ENCODE measurements at regions not wholly inside any gene's neighbourhood (a gene's known extent, or its start where the extent isn't known, plus 50 kb on each side); places are given as distances from the start of the nearest gene placed in this dataset.

DNA sequence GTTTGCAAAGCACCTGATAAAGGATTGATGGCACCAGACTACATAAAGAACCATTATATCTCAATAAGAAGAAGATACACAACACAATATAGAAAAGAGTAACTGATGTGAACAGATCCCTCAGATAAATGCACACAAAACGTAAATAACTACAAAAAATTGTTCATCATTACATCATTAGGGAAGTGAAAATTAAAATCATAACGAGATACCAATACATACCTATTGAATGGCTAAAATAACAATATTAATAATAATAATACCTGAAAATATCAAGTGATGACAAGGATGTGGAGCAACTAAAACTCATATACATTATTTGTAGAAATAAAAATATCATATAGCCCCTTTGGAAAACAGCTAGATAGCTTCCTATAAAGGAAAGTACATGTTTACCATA is 469.5 kb downstream of the DMRTA1 start:
- FAIRE-seq (no peak), DNase-seq (ENCODE audit: low read depth) (no peak)
- no peak for TF ChIP-seq CTCF (IDR thresholded peaks at IDR 0.05; ENCODE audit: insufficient read depth, low read length, severe bottlenecking)
- no peak overlapping the region for H3K4me3 ChIP-seq (ENCODE audit: low read depth, low read length)
- no peaks in the 10 kb centered on the region for H3K27me3 ChIP-seq (ENCODE audit: control insufficient read depth, insufficient read depth, low read length)
- no peaks in the 10 kb centered on the region for H3K36me3 ChIP-seq (ENCODE audit: control insufficient read depth, insufficient read depth, low read length)

GRCh38 chr9:22919423-22919822 is 472.8 kb downstream of the DMRTA1 start:
- TF ChIP-seq CTCF (IDR thresholded peaks at IDR 0.05; ENCODE audit: insufficient read depth, low read length, severe bottlenecking): no peak
- DNase-seq (ENCODE audit: low read depth): no peak
- H3K36me3 ChIP-seq (ENCODE audit: control insufficient read depth, insufficient read depth, low read length): no peaks in the 10 kb centered on the region
- H3K27me3 ChIP-seq (ENCODE audit: control insufficient read depth, insufficient read depth, low read length): no peaks in the 10 kb centered on the region
- FAIRE-seq: no peak
- H3K4me3 ChIP-seq (ENCODE audit: low read depth, low read length): no peak overlapping the region

DNA sequence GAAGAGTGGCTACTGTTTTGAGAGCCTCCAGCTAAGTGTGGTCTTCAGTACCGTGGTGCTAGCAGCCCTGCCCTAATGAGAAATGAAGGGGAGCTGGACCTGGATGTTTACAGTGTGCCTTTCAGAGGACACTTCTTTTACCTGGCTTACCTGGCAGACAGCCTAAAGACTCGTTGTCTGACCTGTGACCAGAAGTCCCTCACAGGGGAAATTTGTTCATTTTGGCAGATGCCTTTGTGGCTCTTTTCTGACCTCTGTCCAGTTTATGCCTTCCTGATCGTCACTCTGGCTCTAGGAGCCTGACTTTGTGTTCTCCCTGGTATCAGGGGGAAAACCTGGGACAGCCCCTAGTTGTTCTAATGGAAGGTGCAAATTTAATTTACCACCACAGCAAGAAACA is 475.1 kb downstream of the DMRTA1 start:
- FAIRE-seq (no peak), DNase-seq (ENCODE audit: low read depth) (no peak)
- Histone ChIP-seq H3K4me3 (ENCODE audit: low read depth, low read length) (no peak overlapping the region), H3K36me3 (ENCODE audit: control insufficient read depth, insufficient read depth, low read length) (no peaks in the 10 kb centered on the region), H3K27me3 (ENCODE audit: control insufficient read depth, insufficient read depth, low read length) (no peaks in the 10 kb centered on the region)
- TF ChIP-seq CTCF (IDR thresholded peaks at IDR 0.05; ENCODE audit: insufficient read depth, low read length, severe bottlenecking): no peak

DNA sequence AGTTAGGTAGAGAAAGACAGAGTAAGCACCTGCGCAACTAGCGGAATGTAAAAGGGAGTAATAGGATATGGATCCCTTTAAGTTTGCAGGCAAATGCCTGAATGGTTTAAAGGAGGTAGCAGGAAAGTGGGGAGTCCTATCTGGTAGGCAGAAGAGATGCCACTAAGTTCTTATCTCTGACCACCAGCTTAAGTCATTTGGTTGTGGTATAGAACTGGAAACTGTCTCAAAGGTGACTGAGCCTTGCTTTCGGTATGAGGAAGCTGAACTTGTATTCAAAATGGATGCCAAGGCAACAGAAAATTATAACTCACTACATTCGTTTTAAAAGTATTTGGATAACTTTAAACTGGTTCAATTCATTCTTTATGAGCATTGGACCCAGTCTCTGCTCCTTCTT is 475.6 kb downstream of the DMRTA1 start:
- H3K4me3 ChIP-seq (ENCODE audit: low read depth, low read length): no peak overlapping the region
- no peaks in the 10 kb centered on the region for H3K36me3 ChIP-seq (ENCODE audit: control insufficient read depth, insufficient read depth, low read length)
- no peak for FAIRE-seq
- no peak for TF ChIP-seq CTCF (IDR thresholded peaks at IDR 0.05; ENCODE audit: insufficient read depth, low read length, severe bottlenecking)
- no peak for DNase-seq (ENCODE audit: low read depth)
- H3K27me3 ChIP-seq (ENCODE audit: control insufficient read depth, insufficient read depth, low read length): no peaks in the 10 kb centered on the region

DNA sequence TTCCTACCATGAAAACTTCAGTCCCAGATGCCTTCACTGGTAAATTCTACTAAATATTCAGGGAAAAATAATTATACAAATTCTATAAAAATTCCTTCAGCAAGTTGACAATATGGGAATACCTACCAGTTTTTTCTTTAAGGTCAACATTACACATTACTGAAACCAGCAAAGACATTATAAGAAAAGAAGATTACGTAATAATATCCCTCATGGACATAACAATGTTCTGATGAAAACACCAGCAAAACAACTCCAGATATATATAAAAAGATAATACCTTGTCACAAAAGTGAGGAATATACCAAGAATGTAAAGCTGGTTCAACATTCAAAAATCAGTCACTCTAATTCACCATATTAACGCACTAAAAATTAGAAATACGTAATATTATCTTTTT is 507.9 kb downstream of the DMRTA1 start:
- FAIRE-seq: no peak
- no peaks in the 10 kb centered on the region for H3K27me3 ChIP-seq (ENCODE audit: control insufficient read depth, insufficient read depth, low read length)
- no peak overlapping the region for H3K4me3 ChIP-seq (ENCODE audit: low read depth, low read length)
- no peaks in the 10 kb centered on the region for H3K36me3 ChIP-seq (ENCODE audit: control insufficient read depth, insufficient read depth, low read length)
- DNase-seq (ENCODE audit: low read depth): no peak
- TF ChIP-seq CTCF (IDR thresholded peaks at IDR 0.05; ENCODE audit: insufficient read depth, low read length, severe bottlenecking): no peak

DNA sequence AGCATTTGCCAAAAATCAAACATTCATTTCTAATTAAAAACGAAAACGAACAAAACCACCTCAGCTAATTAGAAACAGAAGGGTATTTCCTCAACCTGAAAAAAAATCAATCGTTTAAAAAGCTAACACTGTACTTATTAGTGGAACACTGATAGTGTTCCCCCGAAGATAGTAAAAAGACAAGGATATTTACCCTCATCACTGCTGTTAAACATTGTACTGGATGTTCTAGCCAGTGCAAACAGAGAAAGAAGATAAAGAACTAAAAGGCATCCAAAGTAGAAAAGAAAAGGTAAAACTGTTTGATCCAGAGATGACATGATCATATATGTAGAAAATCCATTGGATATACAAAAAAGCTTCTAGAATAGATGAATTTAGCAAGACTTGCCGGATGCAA is 508.3 kb downstream of the DMRTA1 start:
- H3K4me3 ChIP-seq (ENCODE audit: low read depth, low read length): no peak overlapping the region
- no peaks in the 10 kb centered on the region for H3K36me3 ChIP-seq (ENCODE audit: control insufficient read depth, insufficient read depth, low read length)
- TF ChIP-seq CTCF (IDR thresholded peaks at IDR 0.05; ENCODE audit: insufficient read depth, low read length, severe bottlenecking): no peak
- no peaks in the 10 kb centered on the region for H3K27me3 ChIP-seq (ENCODE audit: control insufficient read depth, insufficient read depth, low read length)
- no peak for FAIRE-seq
- DNase-seq (ENCODE audit: low read depth): no peak
